ENCODE measurements at regions not wholly inside any gene's neighbourhood (a gene's known extent, or its start where the extent isn't known, plus 50 kb on each side); places are given as distances from the start of the nearest gene placed in this dataset.
A peak's percentile ranks its signal among the peaks of the same experiment; 100 is the strongest.
"Not testable (repeated sequence)": the region's sequence is repeated elsewhere in the genome, so short reads cannot be mapped to it uniquely, and the experiment has no call there.

DNA sequence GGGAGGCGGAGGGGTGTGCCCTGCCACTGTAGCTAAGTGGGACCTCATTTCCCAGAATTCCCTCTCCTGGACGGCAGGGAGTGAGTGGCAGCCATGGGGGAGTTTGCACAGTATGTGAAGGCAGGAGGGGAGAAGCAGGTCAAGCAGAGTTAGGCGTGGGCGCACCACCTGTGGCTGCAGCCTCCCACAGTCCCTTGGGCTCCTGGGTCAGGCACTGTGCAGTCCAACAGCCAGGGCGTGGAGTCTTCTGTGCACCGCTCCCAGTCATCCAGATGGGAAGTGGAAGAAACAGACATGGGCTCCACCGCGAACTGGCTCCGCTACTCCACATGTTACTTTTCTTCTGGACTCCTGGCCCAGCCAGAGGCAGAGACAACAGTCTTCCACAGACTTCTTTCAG is 85.4 kb upstream of the TIAM1 start:
- H3K27ac Mint-ChIP-seq: no peak overlapping the region
- H3K27me3 Mint-ChIP-seq (ENCODE audit: low read depth): peaks cover 1% of the 10 kb centered on the region
- peaks cover 3% of the 10 kb centered on the region for H3K36me3 Mint-ChIP-seq (ENCODE audit: low read depth)
- DNase-seq (ENCODE audit: low spot score): no peak
- no peak overlapping the region for H3K4me3 Mint-ChIP-seq
- no peaks in the 10 kb centered on the region for H3K9me3 Mint-ChIP-seq
- H3K4me1 Mint-ChIP-seq (ENCODE audit: low read depth): peaks cover 13% of the 10 kb centered on the region

DNA sequence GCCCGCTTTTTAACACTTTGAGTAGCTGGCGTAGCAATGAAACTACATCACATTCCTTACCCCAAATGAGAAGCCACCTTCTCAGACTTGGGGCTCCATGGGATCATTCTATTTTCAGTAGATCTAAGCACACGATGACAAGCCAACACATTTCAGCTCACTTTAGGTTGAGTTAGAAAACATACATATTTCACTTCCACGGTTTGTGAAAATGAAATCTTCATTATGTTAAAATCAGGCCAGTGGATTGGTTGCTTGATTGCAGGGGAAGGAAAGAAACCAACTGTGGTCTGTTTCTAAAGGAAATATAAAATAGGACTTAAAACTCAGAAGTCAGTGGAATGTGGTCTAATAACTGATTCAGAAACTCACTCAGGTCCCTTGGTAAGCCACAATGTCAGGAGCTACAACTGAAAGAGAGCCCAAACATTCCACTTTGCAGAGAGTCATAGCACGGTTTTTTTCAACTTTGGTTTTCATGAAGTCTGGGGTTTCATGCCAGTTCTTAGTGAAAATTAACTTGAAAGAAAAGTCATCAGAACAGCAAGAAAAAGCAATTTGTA is 82.3 kb upstream of the TIAM1 start:
- Mint-ChIP-seq H3K27me3 (ENCODE audit: low read depth) (peaks cover 5% of the 10 kb centered on the region), H3K36me3 (ENCODE audit: low read depth) (peaks cover 3% of the 10 kb centered on the region), H3K4me1 (ENCODE audit: low read depth) (peaks cover 13% of the 10 kb centered on the region), H3K9me3 (no peaks in the 10 kb centered on the region), H3K4me3 (peak overlapping the region; percentile 27), H3K27ac (peak overlapping the region; percentile 33)
- DNase-seq (ENCODE audit: low spot score): peak; percentile 53

- Mint-ChIP-seq H3K4me1 (ENCODE audit: low read depth) (peaks cover 13% of the 10 kb centered on the region), H3K27ac (no peak overlapping the region), H3K27me3 (ENCODE audit: low read depth) (peaks cover 5% of the 10 kb centered on the region), H3K36me3 (ENCODE audit: low read depth) (peaks cover 3% of the 10 kb centered on the region), H3K9me3 (no peaks in the 10 kb centered on the region), H3K4me3 (no peak overlapping the region)
- no peak for DNase-seq (ENCODE audit: low spot score)
These were observed 81.1 kb upstream of the TIAM1 start for GRCh38 chr21:31425138-31425537.

- no peak overlapping the region for H3K4me3 Mint-ChIP-seq
- H3K27ac Mint-ChIP-seq: no peak overlapping the region
- DNase-seq (ENCODE audit: low spot score): no peak
- H3K4me1 Mint-ChIP-seq (ENCODE audit: low read depth): peaks cover 13% of the 10 kb centered on the region
- H3K9me3 Mint-ChIP-seq: no peaks in the 10 kb centered on the region
- peaks cover 7% of the 10 kb centered on the region for H3K27me3 Mint-ChIP-seq (ENCODE audit: low read depth)
- H3K36me3 Mint-ChIP-seq (ENCODE audit: low read depth): no peaks in the 10 kb centered on the region
These were observed 80.0 kb upstream of the TIAM1 start for GRCh38 chr21:31424058-31424457.

GRCh38 chr21:31420988-31421387 is 76.9 kb upstream of the TIAM1 start:
- H3K9me3 Mint-ChIP-seq: no peaks in the 10 kb centered on the region
- peaks cover 3% of the 10 kb centered on the region for H3K36me3 Mint-ChIP-seq (ENCODE audit: low read depth)
- peaks cover 3% of the 10 kb centered on the region for H3K4me1 Mint-ChIP-seq (ENCODE audit: low read depth)
- H3K27ac Mint-ChIP-seq: no peak overlapping the region
- no peak for DNase-seq (ENCODE audit: low spot score)
- peaks cover 9% of the 10 kb centered on the region for H3K27me3 Mint-ChIP-seq (ENCODE audit: low read depth)
- no peak overlapping the region for H3K4me3 Mint-ChIP-seq

GRCh38 chr21:31420354-31420753 is 76.3 kb upstream of the TIAM1 start:
- peaks cover 3% of the 10 kb centered on the region for H3K36me3 Mint-ChIP-seq (ENCODE audit: low read depth)
- H3K4me3 Mint-ChIP-seq: no peak overlapping the region
- no peak for DNase-seq (ENCODE audit: low spot score)
- no peaks in the 10 kb centered on the region for H3K4me1 Mint-ChIP-seq (ENCODE audit: low read depth)
- H3K27me3 Mint-ChIP-seq (ENCODE audit: low read depth): peaks cover 9% of the 10 kb centered on the region
- H3K9me3 Mint-ChIP-seq: no peaks in the 10 kb centered on the region
- H3K27ac Mint-ChIP-seq: no peak overlapping the region

- H3K9me3 Mint-ChIP-seq: no peaks in the 10 kb centered on the region
- peaks cover 3% of the 10 kb centered on the region for H3K36me3 Mint-ChIP-seq (ENCODE audit: low read depth)
- H3K27ac Mint-ChIP-seq: no peak overlapping the region
- H3K4me1 Mint-ChIP-seq (ENCODE audit: low read depth): no peaks in the 10 kb centered on the region
- no peak for DNase-seq (ENCODE audit: low spot score)
- H3K4me3 Mint-ChIP-seq: no peak overlapping the region
- H3K27me3 Mint-ChIP-seq (ENCODE audit: low read depth): peaks cover 6% of the 10 kb centered on the region
These were observed 74.4 kb upstream of the TIAM1 start for GRCh38 chr21:31418377-31419001.

- H3K27ac Mint-ChIP-seq; H3K4me1 Mint-ChIP-seq (ENCODE audit: low read depth); H3K4me3 Mint-ChIP-seq; H3K36me3 Mint-ChIP-seq (ENCODE audit: low read depth); H3K27me3 Mint-ChIP-seq (ENCODE audit: low read depth); H3K9me3 Mint-ChIP-seq; DNase-seq (ENCODE audit: low spot score): not testable (repeated sequence)
These were observed 73.2 kb upstream of the TIAM1 start for GRCh38 chr21:31417214-31417613.

GRCh38 chr21:31416465-31416864 is 72.4 kb upstream of the TIAM1 start:
- no peak for DNase-seq (ENCODE audit: low spot score)
- H3K4me1 Mint-ChIP-seq (ENCODE audit: low read depth): no peaks in the 10 kb centered on the region
- H3K27me3 Mint-ChIP-seq (ENCODE audit: low read depth): peaks cover 4% of the 10 kb centered on the region
- peaks cover 3% of the 10 kb centered on the region for H3K36me3 Mint-ChIP-seq (ENCODE audit: low read depth)
- H3K4me3 Mint-ChIP-seq: no peak overlapping the region
- H3K27ac Mint-ChIP-seq: no peak overlapping the region
- H3K9me3 Mint-ChIP-seq: no peaks in the 10 kb centered on the region

GRCh38 chr21:31414263-31415000 is 70.4 kb upstream of the TIAM1 start:
- no peak for DNase-seq (ENCODE audit: low spot score)
- Mint-ChIP-seq H3K4me3 (no peak overlapping the region), H3K27me3 (ENCODE audit: low read depth) (peaks cover 4% of the 10 kb centered on the region), H3K4me1 (ENCODE audit: low read depth) (no peaks in the 10 kb centered on the region), H3K27ac (no peak overlapping the region), H3K9me3 (no peaks in the 10 kb centered on the region), H3K36me3 (ENCODE audit: low read depth) (peaks cover 3% of the 10 kb centered on the region)

GRCh38 chr21:31413698-31414097 is 69.6 kb upstream of the TIAM1 start:
- no peak overlapping the region for H3K4me3 Mint-ChIP-seq
- H3K4me1 Mint-ChIP-seq (ENCODE audit: low read depth): no peaks in the 10 kb centered on the region
- no peaks in the 10 kb centered on the region for H3K9me3 Mint-ChIP-seq
- no peak overlapping the region for H3K27ac Mint-ChIP-seq
- peaks cover 3% of the 10 kb centered on the region for H3K36me3 Mint-ChIP-seq (ENCODE audit: low read depth)
- H3K27me3 Mint-ChIP-seq (ENCODE audit: low read depth): no peaks in the 10 kb centered on the region
- no peak for DNase-seq (ENCODE audit: low spot score)

GRCh38 chr21:31410499-31411131 is 66.6 kb upstream of the TIAM1 start:
- Mint-ChIP-seq H3K9me3 (no peaks in the 10 kb centered on the region), H3K36me3 (ENCODE audit: low read depth) (no peaks in the 10 kb centered on the region), H3K4me1 (ENCODE audit: low read depth) (no peaks in the 10 kb centered on the region), H3K27me3 (ENCODE audit: low read depth) (peaks cover 3% of the 10 kb centered on the region), H3K27ac (no peak overlapping the region), H3K4me3 (no peak overlapping the region)
- DNase-seq (ENCODE audit: low spot score): no peak

DNA sequence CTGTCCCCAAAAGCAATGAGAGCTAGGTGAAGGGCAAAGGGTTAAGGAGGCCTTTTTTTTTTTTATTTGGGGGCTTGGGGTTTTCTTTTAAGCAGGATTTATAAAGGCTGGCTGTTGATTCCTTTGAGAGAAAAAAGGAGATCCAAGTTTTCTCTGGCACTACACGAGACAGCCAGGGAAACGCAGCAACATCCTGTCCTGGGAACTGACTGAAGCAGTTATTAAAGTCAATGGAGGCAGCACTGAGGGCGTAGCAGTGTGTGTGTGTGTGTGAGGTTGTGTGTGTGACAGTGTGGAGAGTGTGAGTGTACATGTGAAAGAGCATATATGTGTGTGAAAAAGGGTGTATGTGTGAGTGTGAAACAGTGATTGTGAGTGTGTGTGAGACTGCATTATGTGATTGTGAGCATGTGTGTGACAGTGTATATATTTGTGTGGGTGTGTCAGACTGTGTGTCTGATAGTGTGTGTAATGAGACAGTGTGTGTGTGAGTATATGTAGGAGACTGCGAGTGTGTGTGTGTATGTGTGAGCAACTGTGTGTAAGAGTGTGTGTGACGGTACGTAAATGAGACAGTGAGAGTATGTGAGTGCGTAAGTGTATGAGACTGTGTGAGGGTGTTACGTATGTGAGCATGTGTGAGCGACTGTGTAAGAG is 65.9 kb upstream of the TIAM1 start:
- Mint-ChIP-seq H3K4me1 (ENCODE audit: low read depth) (peaks cover 3% of the 10 kb centered on the region), H3K9me3 (no peaks in the 10 kb centered on the region), H3K27me3 (ENCODE audit: low read depth) (peaks cover 3% of the 10 kb centered on the region), H3K27ac (no peak overlapping the region), H3K36me3 (ENCODE audit: low read depth) (no peaks in the 10 kb centered on the region), H3K4me3 (no peak overlapping the region)
- no peak for DNase-seq (ENCODE audit: low spot score)

Measured in T-helper 2 cell treated with Interferon-gamma antibody and Interleukin-4, amounts not matched to agents 5 μg/mL and 100 μg/mL, for 36 hours (primary cell).